Prostate gland (tissue), 2 donors: ENCODE measurements at regions not wholly inside any gene's neighbourhood (a gene's known extent, or its start where the extent isn't known, plus 50 kb on each side); places are given as distances from the start of the nearest gene placed in this dataset.

Experiments used
- DNase-seq: peaks from one replicate; pipeline ENCODE4 v3.0.0-alpha.2; 2019; ENCODE audit warnings: low spot score
- H3K27ac ChIP-seq, 2 donors: fragments of 200-600 bp; sonication (generic); 2 replicates each; pipeline ENCODE4 v1.5.1; 2017 to 2019
- H3K27me3 ChIP-seq: fragments of 200-600 bp; sonication (generic); replicated peaks from 2 replicates; pipeline ENCODE4 v1.5.1; 2019; ENCODE audit not compliant: insufficient read depth
- H3K36me3 ChIP-seq, 2 donors: fragments of 200-600 bp; sonication (generic); 1 replicate in 1 of 2; 2 replicates in 1 of 2; pipeline versions ENCODE4 v1.5.1 to v1.8.1; 2017 to 2019
- H3K4me1 ChIP-seq: fragments of 200-600 bp; sonication (generic); replicated peaks from 2 replicates; pipeline ENCODE4 v1.5.1; 2019
- H3K4me3 ChIP-seq, 2 donors: fragments of 200-600 bp; sonication (generic); 2 replicates each; pipeline ENCODE4 v1.5.1; 2017 to 2019
- H3K9me3 ChIP-seq: fragments of 200-600 bp; sonication (generic); 2 replicates; pipeline ENCODE4 v1.5.1; 2017
- CTCF ChIP-seq, 4 experiments: fragments of 200-600 bp in 2 of 4; fragments of 450-650 bp in 2 of 4; sonication (generic) in 2 of 4; IDR thresholded peaks; 1 replicate in 3 of 4; 2 replicates in 1 of 4; pipeline ENCODE4 v1.5.1; 2016 to 2019; ENCODE audit warnings: antibody characterized with exemption in 4 of 4, mild to moderate bottlenecking in 2 of 4, moderate library complexity in 2 of 4
- POLR2A ChIP-seq: fragments of 450-650 bp; IDR thresholded peaks from one replicate; pipeline ENCODE4 v1.6.1; 2016; ENCODE audit warnings: antibody characterized with exemption, mild to moderate bottlenecking
- POLR2AphosphoS5 ChIP-seq: sonication (generic); formaldehyde crosslinking; IDR thresholded peaks from one replicate; pipeline ENCODE4 v1.6.1; 2017; ENCODE audit warnings: antibody characterized with exemption
- WGBS: methylation state at CpG from one replicate; pipeline ENCODE4 v1.1.5; 2018; 5-methylcytosine and 5-hydroxymethylcytosine counted together
- intact Hi-C: fragments of 100-400 bp; cut with DNase I; formaldehyde crosslinking; loops from one replicate; pipeline ENCODE4 v1.14.2; 2022

- WGBS = 76% methylated on average over 13 of the region's 13 CpGs
- Histone ChIP-seq H3K27me3 (no peaks in the 10 kb centered on the region), H3K9me3 (no peaks in the 10 kb centered on the region), H3K4me3 (no peak overlapping the region), H3K36me3 (no peaks in the 10 kb centered on the region), H3K4me1 (no peaks in the 10 kb centered on the region), H3K27ac (no peak overlapping the region)
- TF ChIP-seq CTCF (IDR thresholded peaks at IDR 0.05) = no peak
- TF ChIP-seq POLR2AphosphoS5 = no peak
- TF ChIP-seq POLR2A = no peak
- no peak for DNase-seq
- intact Hi-C loops = no loop called here
Measured at GRCh38 chr6:167392631-167393316, 67.9 kb downstream of the TTLL2 start.

GRCh38 chr6:167393731-167394130 lies 68.8 kb downstream of the TTLL2 start:
- no peak overlapping the region for H3K4me3 ChIP-seq
- TF ChIP-seq CTCF (IDR thresholded peaks at IDR 0.05) (no peak), POLR2A (no peak), POLR2AphosphoS5 (no peak)
- H3K27ac ChIP-seq = no peak overlapping the region
- intact Hi-C loops = no loop called here
- no peaks in the 10 kb centered on the region for H3K4me1 ChIP-seq
- 85% methylated on average over 7 of the region's 7 CpGs for WGBS
- no peaks in the 10 kb centered on the region for H3K9me3 ChIP-seq
- no peaks in the 10 kb centered on the region for H3K36me3 ChIP-seq
- no peak for DNase-seq
- H3K27me3 ChIP-seq = no peaks in the 10 kb centered on the region

- no peaks in the 10 kb centered on the region for H3K4me1 ChIP-seq
- intact Hi-C loops = no loop called here
- no peak overlapping the region for H3K4me3 ChIP-seq
- no peaks in the 10 kb centered on the region for H3K27me3 ChIP-seq
- 53% methylated on average over 8 of the region's 8 CpGs for WGBS
- TF ChIP-seq POLR2A (no peak), CTCF (IDR thresholded peaks at IDR 0.05) (no peak), POLR2AphosphoS5 (no peak)
- H3K9me3 ChIP-seq = no peaks in the 10 kb centered on the region
- no peak for DNase-seq
- H3K27ac ChIP-seq = no peak overlapping the region
- H3K36me3 ChIP-seq = no peaks in the 10 kb centered on the region
Measured at GRCh38 chr6:167394339-167394738, 69.5 kb downstream of the TTLL2 start.

- no peaks in the 10 kb centered on the region for H3K36me3 ChIP-seq
- no peak for DNase-seq
- intact Hi-C loops = no loop called here
- no peaks in the 10 kb centered on the region for H3K4me1 ChIP-seq
- H3K27me3 ChIP-seq = no peaks in the 10 kb centered on the region
- H3K9me3 ChIP-seq = no peaks in the 10 kb centered on the region
- no peak for TF ChIP-seq POLR2AphosphoS5
- TF ChIP-seq CTCF (IDR thresholded peaks at IDR 0.05) = no peak
- TF ChIP-seq POLR2A = no peak
- 93% methylated on average over 19 of the region's 19 CpGs for WGBS
- no peak overlapping the region for H3K27ac ChIP-seq
- H3K4me3 ChIP-seq = no peak overlapping the region
Measured at GRCh38 chr6:167394820-167395219, 69.9 kb downstream of the TTLL2 start.

- no peaks in the 10 kb centered on the region for H3K36me3 ChIP-seq
- intact Hi-C loops = no loop called here
Measured at GRCh38 chr6:167396068-167396658, 71.3 kb downstream of the TTLL2 start.

More at GRCh38 chr6:167396068-167396658, 71.3 kb downstream of the TTLL2 start:
- no peak overlapping the region for H3K27ac ChIP-seq
- H3K4me3 ChIP-seq = no peak overlapping the region
- no peaks in the 10 kb centered on the region for H3K4me1 ChIP-seq
- no peaks in the 10 kb centered on the region for H3K27me3 ChIP-seq
- WGBS = 81% methylated on average over 16 of the region's 16 CpGs
- TF ChIP-seq POLR2A (no peak), POLR2AphosphoS5 (no peak), CTCF (IDR thresholded peaks at IDR 0.05) (no peak)
- no peaks in the 10 kb centered on the region for H3K9me3 ChIP-seq
- no peak for DNase-seq
